Activated CD8-positive, alpha-beta memory T cell treated with anti-CD3 and anti-CD28 coated beads for 36 hours (primary cell): ENCODE measurements at regions not wholly inside any gene's neighbourhood (a gene's known extent, or its start where the extent isn't known, plus 50 kb on each side); places are given as distances from the start of the nearest gene placed in this dataset.
"Not testable (repeated sequence)": the region's sequence is repeated elsewhere in the genome, so short reads cannot be mapped to it uniquely, and the experiment has no call there.

ENCODE experiments used
- CTCF ChIA-PET: fragments of 350-600 bp; sonication (Branson Sonifier 250); formaldehyde crosslinking; loops from one replicate; lab custom pipeline; 2021; ENCODE audit warnings: antibody characterized with exemption; lab: Charles Lee
- POLR2A ChIA-PET: fragments of 350-600 bp; sonication (Branson Sonifier 250); formaldehyde crosslinking; loops from one replicate; lab custom pipeline; 2021; ENCODE audit warnings: antibody characterized with exemption; lab: Charles Lee

- ChIA-PET POLR2A (no interaction called here), CTCF (no interaction called here)
Observed at GRCh38 chr9:75639971-75640610, 250.4 kb upstream of the PCSK5 start.

GRCh38 chr9:75642522-75642921 is 248.0 kb upstream of the PCSK5 start:
- ChIA-PET POLR2A (no interaction called here), CTCF (no interaction called here)

GRCh38 chr9:75644649-75645048 is 245.8 kb upstream of the PCSK5 start:
- ChIA-PET CTCF (no interaction called here), POLR2A (no interaction called here)

GRCh38 chr9:75648034-75648433 is 242.4 kb upstream of the PCSK5 start:
- POLR2A ChIA-PET = no interaction called here
- CTCF ChIA-PET = no interaction called here

GRCh38 chr9:75649060-75649459 is 241.4 kb upstream of the PCSK5 start:
- ChIA-PET CTCF (no interaction called here), POLR2A (no interaction called here)

- POLR2A ChIA-PET = no interaction called here
- CTCF ChIA-PET = no interaction called here
Observed at GRCh38 chr9:75651709-75652108, 238.8 kb upstream of the PCSK5 start.

GRCh38 chr9:75653335-75653734 is 237.1 kb upstream of the PCSK5 start:
- POLR2A ChIA-PET = no interaction called here
- CTCF ChIA-PET = no interaction called here

- CTCF ChIA-PET = no interaction called here
Observed at GRCh38 chr9:75653750-75654149, 236.7 kb upstream of the PCSK5 start.

GRCh38 chr9:75657015-75657414 is 233.5 kb upstream of the PCSK5 start:
- ChIA-PET CTCF (no interaction called here), POLR2A (no interaction called here)

More at GRCh38 chr9:75653750-75654149, 236.7 kb upstream of the PCSK5 start:
- POLR2A ChIA-PET = no interaction called here

GRCh38 chr9:75658301-75658905 is 232.1 kb upstream of the PCSK5 start:
- ChIA-PET CTCF (no interaction called here), POLR2A (no interaction called here)

- POLR2A ChIA-PET = no interaction called here
- CTCF ChIA-PET = no interaction called here
Observed at GRCh38 chr9:75664597-75664996, 225.9 kb upstream of the PCSK5 start.

GRCh38 chr9:75666856-75667554 is 223.5 kb upstream of the PCSK5 start:
- CTCF ChIA-PET = interaction anchor here (0.7 kb wide), 1 partner anchor 39 kb away, joined by 5 read pairs; no protein-coding TSS in a partner anchor
- POLR2A ChIA-PET = no interaction called here

- ChIA-PET POLR2A (no interaction called here), CTCF (no interaction called here)
Observed at GRCh38 chr9:75669721-75670120, 220.8 kb upstream of the PCSK5 start.

- ChIA-PET CTCF (no interaction called here), POLR2A (no interaction called here)
Observed at GRCh38 chr9:75671354-75671753, 219.1 kb upstream of the PCSK5 start.

- ChIA-PET CTCF (no interaction called here), POLR2A (no interaction called here)
Observed at GRCh38 chr9:75672478-75672877, 218.0 kb upstream of the PCSK5 start.

GRCh38 chr9:75683591-75683990 is 206.9 kb upstream of the PCSK5 start:
- ChIA-PET POLR2A (no interaction called here), CTCF (no interaction called here)

- POLR2A ChIA-PET = no interaction called here
Observed at GRCh38 chr9:75685062-75685461, 205.4 kb upstream of the PCSK5 start.

GRCh38 chr9:75687359-75687953 is 203.0 kb upstream of the PCSK5 start:
- POLR2A ChIA-PET = no interaction called here
- CTCF ChIA-PET = no interaction called here

More at GRCh38 chr9:75685062-75685461, 205.4 kb upstream of the PCSK5 start:
- CTCF ChIA-PET = no interaction called here

GRCh38 chr9:75690551-75690950 is 199.9 kb upstream of the PCSK5 start:
- POLR2A ChIA-PET, CTCF ChIA-PET: not testable (repeated sequence)

- ChIA-PET CTCF (no interaction called here), POLR2A (no interaction called here)
Observed at GRCh38 chr9:75691408-75691807, 199.1 kb upstream of the PCSK5 start.

GRCh38 chr9:75692309-75692708 is 198.2 kb upstream of the PCSK5 start:
- ChIA-PET POLR2A (no interaction called here), CTCF (no interaction called here)
